Adrenal gland (tissue), 9 donors: ENCODE measurements at regions not wholly inside any gene's neighbourhood (a gene's known extent, or its start where the extent isn't known, plus 50 kb on each side); places are given as distances from the start of the nearest gene placed in this dataset.

Experiments used
- DNase-seq, 7 donors: peaks; one replicate each; pipeline ENCODE4 v3.0.0-alpha.2; 2019 to 2020
- H3K27ac ChIP-seq, 5 donors: fragments of 200-600 bp; sonication (generic) in 4 of 5; 1 replicate in 3 of 5; 2 replicates in 2 of 5; pipeline versions ENCODE4 v1.5.1 to v1.8.0; 2016 to 2020; ENCODE audit warnings: mild to moderate bottlenecking in 1 of 5
- H3K27me3 ChIP-seq: fragments of 200-600 bp; 2 replicates; pipeline ENCODE4 v1.8.0; 2021
- H3K36me3 ChIP-seq, 2 donors: fragments of 200-600 bp; replicated peaks in 1 of 2; 1 replicate in 1 of 2; 2 replicates in 1 of 2; pipeline versions ENCODE4 v1.5.1 to v1.8.0; 2018 to 2022
- H3K4me1 ChIP-seq, 2 donors: fragments of 200-600 bp; replicated peaks in 1 of 2; 1 replicate in 1 of 2; 2 replicates in 1 of 2; pipeline versions ENCODE4 v1.5.1 to v1.8.0; 2018 to 2021
- H3K4me3 ChIP-seq, 4 donors: fragments of 200-600 bp; sonication (generic) in 3 of 4; one replicate each; pipeline ENCODE4 v1.5.1; 2016 to 2018
- H3K9me3 ChIP-seq, 3 donors: fragments of 200-600 bp; sonication (generic) in 1 of 3; replicated peaks in 1 of 3; 1 replicate in 2 of 3; 2 replicates in 1 of 3; pipeline versions ENCODE4 v1.5.1 to v1.8.0; 2016 to 2021
- CTCF ChIP-seq, 6 experiments: fragments of 450-650 bp in 4 of 6; fragments of 200-600 bp in 2 of 6; sonication (generic) in 1 of 6; IDR thresholded peaks; 1 replicate in 5 of 6; 2 replicates in 1 of 6; pipeline versions ENCODE4 v1.5.1 to v1.8.0; 2016 to 2021; ENCODE audit warnings: antibody characterized with exemption in 6 of 6, mild to moderate bottlenecking in 2 of 6, moderate library complexity in 1 of 6
- POLR2A ChIP-seq, 2 donors: fragments of 450-650 bp; IDR thresholded peaks; one replicate each; pipeline ENCODE4 v1.6.1; 2017; ENCODE audit warnings: antibody characterized with exemption in 2 of 2, mild to moderate bottlenecking in 2 of 2, moderate library complexity in 1 of 2
- WGBS, 4 donors: extraction: QIAGEN DNeasy Blood & Tissue Kit in 2 of 4; methylation state at CpG; one replicate each; pipeline versions ENCODE4 v1.1.5 to v1.1.7; 2013 to 2017; 5-methylcytosine and 5-hydroxymethylcytosine counted together
- intact Hi-C, 2 donors: fragments of 100-400 bp; cut with DNase I; formaldehyde crosslinking; loops; one replicate each; pipeline versions ENCODE4 v1.14.1 to v1.15.0; 2022 to 2023
- donor health status: healthy with polysubstance abuse.
- donor health status: Bipolar disorder and iron deficiency.
- donor health status: DM: yes; HTN: yes; CAD: no.
- donor health status: DM: no; HTN: no; CAD: no.
- donor health status: DM: no; HTN: no; CAD: no.

GRCh38 chr13:78436311-78436710 is 167.0 kb downstream of the POU4F1 start:
- no peak overlapping the region for H3K27ac ChIP-seq
- H3K4me3 ChIP-seq: no peak overlapping the region
- H3K27me3 ChIP-seq: no peaks in the 10 kb centered on the region
- intact Hi-C loops: no loop called here
- H3K9me3 ChIP-seq: no peaks in the 10 kb centered on the region
- WGBS, 4 donors: 69 to 87% (median 81%) methylated on average over 3 of the region's 3 CpGs
- H3K36me3 ChIP-seq: no peaks in the 10 kb centered on the region
- TF ChIP-seq CTCF (IDR thresholded peaks at IDR 0.05) (no peak), POLR2A (IDR thresholded peaks at IDR 0.05) (no peak)
- no peak for DNase-seq
- no peaks in the 10 kb centered on the region for H3K4me1 ChIP-seq

GRCh38 chr13:78431328-78431727 is 172.0 kb downstream of the POU4F1 start:
- 11 to 26% (median 17%) methylated on average over 1 of the region's 1 CpG for WGBS, 4 donors
- H3K9me3 ChIP-seq: no peaks in the 10 kb centered on the region

GRCh38 chr13:78430811-78431210 is 172.5 kb downstream of the POU4F1 start:
- intact Hi-C loops: no loop called here
- no peaks in the 10 kb centered on the region for H3K4me1 ChIP-seq
- no peaks in the 10 kb centered on the region for H3K27me3 ChIP-seq
- no peak for DNase-seq
- TF ChIP-seq POLR2A (IDR thresholded peaks at IDR 0.05) (no peak), CTCF (IDR thresholded peaks at IDR 0.05) (no peak)
- 51 to 67% (median 62%) methylated on average over 1 of the region's 1 CpG for WGBS, 4 donors
- no peaks in the 10 kb centered on the region for H3K36me3 ChIP-seq
- H3K4me3 ChIP-seq: no peak overlapping the region
- H3K27ac ChIP-seq: no peak overlapping the region
- no peaks in the 10 kb centered on the region for H3K9me3 ChIP-seq

More at GRCh38 chr13:78431328-78431727, 172.0 kb downstream of the POU4F1 start:
- no peak overlapping the region for H3K27ac ChIP-seq
- no peak overlapping the region for H3K4me3 ChIP-seq
- DNase-seq: no peak
- intact Hi-C loops: no loop called here
- TF ChIP-seq CTCF (IDR thresholded peaks at IDR 0.05) (no peak), POLR2A (IDR thresholded peaks at IDR 0.05) (no peak)
- H3K27me3 ChIP-seq: no peaks in the 10 kb centered on the region
- no peaks in the 10 kb centered on the region for H3K4me1 ChIP-seq
- no peaks in the 10 kb centered on the region for H3K36me3 ChIP-seq

- TF ChIP-seq POLR2A (IDR thresholded peaks at IDR 0.05): no peak
- no peak for TF ChIP-seq CTCF (IDR thresholded peaks at IDR 0.05)
These were observed 173.1 kb downstream of the POU4F1 start for GRCh38 chr13:78430166-78430791.

More at GRCh38 chr13:78430166-78430791, 173.1 kb downstream of the POU4F1 start:
- intact Hi-C loops: no loop called here
- DNase-seq: no peak
- Histone ChIP-seq H3K27ac (no peak overlapping the region), H3K36me3 (no peaks in the 10 kb centered on the region), H3K4me3 (no peak overlapping the region), H3K4me1 (no peaks in the 10 kb centered on the region), H3K9me3 (no peaks in the 10 kb centered on the region), H3K27me3 (no peaks in the 10 kb centered on the region)
- WGBS, 4 donors: 56 to 69% (median 64%) methylated on average over 12 to 13 of the region's 13 CpGs
